WI38 (cell line): ENCODE measurements at regions not wholly inside any gene's neighbourhood (a gene's known extent, or its start where the extent isn't known, plus 50 kb on each side); places are given as distances from the start of the nearest gene placed in this dataset.
"Not testable (repeated sequence)": the region's sequence is repeated elsewhere in the genome, so short reads cannot be mapped to it uniquely, and the experiment has no call there.

Source experiments
- H3K4me3 ChIP-seq: 2 replicates; pipeline ENCODE4 v1.5.1; 2011; ENCODE audit warnings: low read depth, mild to moderate bottlenecking, control low read depth, low read length
- CTCF ChIP-seq: IDR thresholded peaks from 2 replicates; pipeline ENCODE4 v1.5.1; 2012; ENCODE audit warnings: low read depth, mild to moderate bottlenecking, control low read depth, low read length

DNA sequence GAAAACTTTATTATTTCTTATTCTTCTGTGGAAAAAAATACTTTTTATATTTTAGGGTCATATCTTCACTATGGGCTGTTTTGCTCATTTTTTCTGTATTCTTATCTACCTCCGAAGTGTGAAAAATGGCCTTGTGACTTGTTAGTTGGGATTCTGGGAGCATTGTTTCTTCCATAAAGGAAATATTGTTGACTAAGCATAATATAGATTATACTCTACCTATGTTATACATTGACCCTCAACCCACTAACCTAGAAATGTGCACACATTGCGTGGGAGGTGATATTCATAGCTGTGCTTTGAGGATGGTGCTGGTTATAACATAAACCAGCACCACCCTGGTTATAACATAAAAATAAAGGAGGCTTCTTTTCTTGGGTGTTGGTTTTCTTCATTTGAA is 259.2 kb upstream of the AADAT start:
- H3K4me3 ChIP-seq, result no peak overlapping the region
- TF ChIP-seq CTCF, result no peak

DNA sequence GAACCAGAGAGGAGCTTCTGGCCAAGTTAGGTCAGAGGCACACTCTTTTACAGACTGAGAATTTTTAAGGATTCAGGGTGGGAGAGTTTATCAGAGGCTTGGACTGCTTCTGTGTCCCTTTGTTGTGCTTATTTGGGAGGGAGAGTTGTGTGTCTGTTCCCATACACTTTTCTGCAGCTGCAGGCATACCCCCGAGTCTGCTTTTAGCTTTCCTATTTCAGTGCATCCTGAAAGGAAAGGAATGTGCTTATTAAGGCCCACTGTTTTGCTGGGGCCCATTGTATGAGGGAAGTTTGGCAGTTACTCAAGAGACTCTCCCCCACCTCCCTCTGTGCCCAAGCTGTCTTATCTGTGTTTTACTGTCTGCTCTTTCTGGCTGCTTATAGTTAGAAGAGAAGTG is 257.4 kb upstream of the AADAT start:
- H3K4me3 ChIP-seq, result not testable (repeated sequence)

- no peak overlapping the region for H3K4me3 ChIP-seq
- TF ChIP-seq CTCF, result no peak
Observed at GRCh38 chr4:170339522-170339921, 249.8 kb upstream of the AADAT start.

GRCh38 chr4:170336238-170336775 is 246.6 kb upstream of the AADAT start:
- TF ChIP-seq CTCF, result no peak
- H3K4me3 ChIP-seq, result no peak overlapping the region

DNA sequence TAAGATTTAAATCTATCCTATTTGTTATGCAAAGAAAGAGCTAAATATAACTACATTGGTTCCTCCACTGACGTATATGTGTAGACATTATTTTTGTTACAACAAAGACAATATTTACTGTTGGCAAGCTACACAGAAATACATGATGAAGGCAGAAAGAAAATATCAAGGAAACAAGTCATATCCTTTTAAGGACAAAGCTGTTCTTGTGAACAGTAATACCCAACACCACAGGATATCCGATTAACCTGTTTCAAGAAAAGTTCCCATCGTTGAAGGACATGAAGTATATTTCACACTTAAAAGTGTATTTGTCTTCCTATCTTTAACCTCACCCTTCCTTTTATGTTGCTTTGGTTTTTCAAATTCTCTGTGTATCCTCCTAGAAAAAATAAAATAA is 235.8 kb upstream of the AADAT start:
- TF ChIP-seq CTCF, result no peak
- no peak overlapping the region for H3K4me3 ChIP-seq

- no peak overlapping the region for H3K4me3 ChIP-seq
- TF ChIP-seq CTCF, result no peak
Observed at GRCh38 chr4:170323623-170324022, 233.9 kb upstream of the AADAT start.

GRCh38 chr4:170307182-170307581 is 217.4 kb upstream of the AADAT start:
- TF ChIP-seq CTCF, result no peak
- no peak overlapping the region for H3K4me3 ChIP-seq

GRCh38 chr4:170306208-170306607 is 216.5 kb upstream of the AADAT start:
- no peak overlapping the region for H3K4me3 ChIP-seq
- TF ChIP-seq CTCF, result no peak
